HepG2 (cell line): ENCODE measurements at regions not wholly inside any gene's neighbourhood (a gene's known extent, or its start where the extent isn't known, plus 50 kb on each side); places are given as distances from the start of the nearest gene placed in this dataset.

Experiments used
- ATAC-seq: fragments of 200-7000 bp; cut with Tn5 transposase; 3 replicates; pipeline ENCODE4 v1.9.1; 2020; ENCODE audit warnings: mild to moderate bottlenecking, moderate library complexity
- BruUV-seq: library from RNA; stranded (reverse); fragments of 400-500 nt; replicated peaks from 2 replicates; lab custom pipeline; 2021; lab: Mats Ljungman, UMichigan
- CTCF ChIA-PET: fragments of 300-600 bp; formaldehyde crosslinking; extraction: SDS; loops from one replicate; lab custom pipeline; 2021; ENCODE audit warnings: low total read pairs, inconsistent platforms, low intra/inter-chr PET ratio; lab: Yijun Ruan, JAX
- POLR2A ChIA-PET: fragments of 350-600 bp; sonication (Branson Sonifier 250); formaldehyde crosslinking; loops from one replicate; lab custom pipeline; 2020; ENCODE audit warnings: antibody characterized with exemption, inconsistent platforms; lab: Yijun Ruan, JAX
- DNase-seq: peaks from one replicate; pipeline ENCODE4 v3.0.0-alpha.2; 2015; ENCODE audit warnings: low spot score
- FAIRE-seq: peaks from 3 replicates; lab custom pipeline; 2011; peaks lifted over from hg19 to GRCh38; lab: Jason Lieb, UNC
- H2AFZ ChIP-seq: one replicate; pipeline ENCODE4 v1.6.1; 2011; ENCODE audit warnings: low read length, inconsistent platforms
- H3K27ac ChIP-seq: fragments of 300-600 bp; 3 replicates; pipeline ENCODE4 v1.8.0; 2011; ENCODE audit warnings: mixed run types, mild to moderate bottlenecking, mixed read lengths, low read length, inconsistent platforms; ENCODE audit not compliant: insufficient read depth; ENCODE audit errors: extremely low read length
- H3K27me3 ChIP-seq, 2 experiments: fragments of 200-600 bp in 1 of 2; 2 replicates in 1 of 2; 3 replicates in 1 of 2; pipeline versions ENCODE4 v1.6.0 to v1.8.0; 2011; ENCODE audit warnings: low read length in 2 of 2, mild to moderate bottlenecking in 2 of 2, moderate library complexity in 2 of 2, inconsistent platforms in 1 of 2; ENCODE audit not compliant: insufficient read depth in 2 of 2, control insufficient read depth in 1 of 2
- H3K36me3 ChIP-seq, 2 experiments: fragments of 200-600 bp in 1 of 2; replicated peaks in 1 of 2; 2 replicates in 1 of 2; 3 replicates in 1 of 2; pipeline versions ENCODE4 v1.5.1 to v1.8.0; 2011; ENCODE audit warnings: low read length in 2 of 2, inconsistent platforms in 1 of 2; ENCODE audit not compliant: insufficient read depth in 2 of 2, control insufficient read depth in 1 of 2
- H3K4me1 ChIP-seq: 2 replicates; pipeline ENCODE4 v1.5.1; 2012; ENCODE audit warnings: low read length, inconsistent platforms; ENCODE audit not compliant: insufficient read depth
- H3K4me2 ChIP-seq: 2 replicates; pipeline ENCODE4 v1.6.0; 2011; ENCODE audit warnings: low read depth, low read length, inconsistent platforms
- H3K4me3 ChIP-seq, 3 experiments: fragments of 200-600 bp in 1 of 3; sonication (generic), shearing (Covaris generic) in 1 of 3; replicated peaks in 1 of 3; 2 replicates each; pipeline ENCODE4 v1.5.1; 2011 to 2016; ENCODE audit warnings: low read length in 3 of 3, inconsistent platforms in 2 of 3, low read depth in 2 of 3, mild to moderate bottlenecking in 2 of 3, control low read depth in 1 of 3, mixed read lengths in 1 of 3; ENCODE audit not compliant: insufficient read depth in 1 of 3
- H3K79me2 ChIP-seq: one replicate; pipeline ENCODE4 v1.6.1; 2011; ENCODE audit warnings: low read length, inconsistent platforms; ENCODE audit not compliant: insufficient read depth
- H3K9ac ChIP-seq: 2 replicates; pipeline ENCODE4 v1.6.0; 2011; ENCODE audit warnings: mild to moderate bottlenecking, low read depth, low read length, inconsistent platforms; ENCODE audit not compliant: insufficient read depth
- H3K9me3 ChIP-seq: 2 replicates; pipeline ENCODE4 v1.5.1; 2012; ENCODE audit warnings: mild to moderate bottlenecking, low read length
- H4K20me1 ChIP-seq: 2 replicates; pipeline ENCODE4 v1.6.0; 2011; ENCODE audit warnings: inconsistent platforms, mild to moderate bottlenecking, low read length, moderate library complexity; ENCODE audit not compliant: insufficient read depth
- AHDC1 ChIP-seq: sonication (generic); formaldehyde crosslinking; IDR thresholded peaks from 2 replicates; pipeline ENCODE4 v1.5.1; 2020; ENCODE audit warnings: mild to moderate bottlenecking, missing genetic modification reagents, borderline replicate concordance
- FOXK2 ChIP-seq: fragments of 450-650 bp; IDR thresholded peaks from 2 replicates; pipeline ENCODE4 v1.6.1; 2016
- MAFF ChIP-seq: IDR thresholded peaks from 2 replicates; pipeline ENCODE4 v1.6.1; 2011; ENCODE audit warnings: low read depth, low read length, improper control_type of control experiment
- MAFK ChIP-seq, 2 experiments: IDR thresholded peaks in 1 of 2; conservative IDR thresholded peaks in 1 of 2; 2 replicates each; pipeline ENCODE4 v1.6.1; 2011; ENCODE audit warnings: improper control_type of control experiment in 2 of 2, low read length in 2 of 2
- MED1 ChIP-seq: sonication (generic); formaldehyde crosslinking; IDR thresholded peaks from 2 replicates; pipeline ENCODE4 v1.4.0; 2020; ENCODE audit warnings: missing genetic modification reagents
- PREB ChIP-seq: sonication (generic); formaldehyde crosslinking; IDR thresholded peaks from 2 replicates; pipeline ENCODE4 v1.4.0; 2020; ENCODE audit warnings: missing genetic modification reagents
- ZNF143 ChIP-seq: sonication (generic); formaldehyde crosslinking; IDR thresholded peaks from 2 replicates; pipeline ENCODE4 v1.4.0; 2020; ENCODE audit warnings: missing genetic modification reagents
- ZNF414 ChIP-seq: sonication (generic); formaldehyde crosslinking; IDR thresholded peaks from 2 replicates; pipeline ENCODE4 v1.5.0; 2020; ENCODE audit warnings: missing genetic modification reagents
- ZNF598 ChIP-seq: sonication (generic); formaldehyde crosslinking; IDR thresholded peaks from 2 replicates; pipeline ENCODE4 v1.5.1; 2020; ENCODE audit warnings: mild to moderate bottlenecking, missing genetic modification reagents, borderline replicate concordance
- ZNF879 ChIP-seq: sonication (generic); formaldehyde crosslinking; IDR thresholded peaks from 2 replicates; pipeline ENCODE4 v1.8.1; 2023; ENCODE audit warnings: missing genetic modification reagents
- WGBS: methylation state at CpG from one replicate; pipeline ENCODE4 v1.1.6; 2017; ENCODE audit warnings: low lambda C conversion rate; 5-methylcytosine and 5-hydroxymethylcytosine counted together
- in situ Hi-C: cut with HindIII; loops from 2 replicates; pipeline ENCODE4 v1.10.0; 2017; ENCODE audit warnings: low pct_unique_long_range_greater_than_20kb; ENCODE audit not compliant: extremely low pct_ligation_motif_present
- intact Hi-C: fragments of 100-400 bp; cut with micrococcal nuclease; formaldehyde crosslinking; loops from one replicate; pipeline ENCODE4 v1.10.0; 2022; ENCODE audit not compliant: unreplicated experiment

GRCh38 chr4:96295143-96295741 is 455.3 kb downstream of the PDHA2 start (continued):
- no peak for TF ChIP-seq ZNF414 (CRISPR knock-in tag)
- TF ChIP-seq ZNF143 (CRISPR knock-in tag), result no peak
- no peak for TF ChIP-seq ZNF879 (CRISPR knock-in tag)
- no peak for TF ChIP-seq ZNF598 (CRISPR knock-in tag)

- Histone ChIP-seq H2AFZ (no peak overlapping the region), H3K4me2 (no peak overlapping the region), H3K9ac (no peak overlapping the region), H3K27ac (no peak overlapping the region), H3K79me2 (no peaks in the 10 kb centered on the region), H3K4me3 (no peak overlapping the region), H4K20me1 (no peaks in the 10 kb centered on the region), H3K9me3 (0 out of 2 replicates have a peak, but pooled peaks cover 2% of the 10 kb centered on the region), H3K4me1 (no peaks in the 10 kb centered on the region), H3K36me3 (no peaks in the 10 kb centered on the region), H3K27me3 (no peaks in the 10 kb centered on the region)
- BruUV-seq, result no TSS peak
- FAIRE-seq (no peak), ATAC-seq (no peak), DNase-seq (no peak)
- in situ Hi-C loops, result no loop called here
- TF ChIP-seq MED1 (CRISPR knock-in tag), result no peak
- no peak for TF ChIP-seq AHDC1 (CRISPR knock-in tag)
- peak; percentile 95 for TF ChIP-seq MAFF
- no peak for TF ChIP-seq FOXK2
- no peak for TF ChIP-seq PREB (CRISPR knock-in tag)
- peak; percentile 92 to 96 for TF ChIP-seq MAFK (conservative IDR thresholded peaks at IDR 0.05 in 1 of 2, IDR thresholded peaks at IDR 0.05 in 1 of 2; ENCODE audit: low read length in 2 of 2)
- intact Hi-C loops, result no loop called here
- 11% methylated on average over 3 of the region's 3 CpGs for WGBS
- ChIA-PET POLR2A (no interaction called here), CTCF (no interaction called here)
Observed at GRCh38 chr4:96301715-96302114, 461.8 kb downstream of the PDHA2 start.
